Stimulated activated CD4-positive, alpha-beta T cell treated with anti-CD3 and anti-CD28 coated beads, Interleukin-4, amount 100 ng/mL, for 1 hour (primary cell): ENCODE measurements at regions not wholly inside any gene's neighbourhood (a gene's known extent, or its start where the extent isn't known, plus 50 kb on each side); places are given as distances from the start of the nearest gene placed in this dataset.

ENCODE experiments used
- DNase-seq: peaks from one replicate; pipeline ENCODE4 v3.0.0-alpha.2; 2020

- no peak for DNase-seq
Measured at GRCh38 chr2:234834228-234834923, 117.4 kb upstream of the SH3BP4 start.

- no peak for DNase-seq
Measured at GRCh38 chr2:234830853-234831252, 121.0 kb upstream of the SH3BP4 start.

GRCh38 chr2:234829074-234829455 lies 122.8 kb upstream of the SH3BP4 start:
- DNase-seq, result no peak

GRCh38 chr2:234828382-234829073 lies 123.3 kb upstream of the SH3BP4 start:
- DNase-seq, result no peak

GRCh38 chr2:234827096-234827860 lies 124.5 kb upstream of the SH3BP4 start:
- no peak for DNase-seq

GRCh38 chr2:234826681-234827080 lies 125.1 kb upstream of the SH3BP4 start:
- DNase-seq, result no peak

DNA sequence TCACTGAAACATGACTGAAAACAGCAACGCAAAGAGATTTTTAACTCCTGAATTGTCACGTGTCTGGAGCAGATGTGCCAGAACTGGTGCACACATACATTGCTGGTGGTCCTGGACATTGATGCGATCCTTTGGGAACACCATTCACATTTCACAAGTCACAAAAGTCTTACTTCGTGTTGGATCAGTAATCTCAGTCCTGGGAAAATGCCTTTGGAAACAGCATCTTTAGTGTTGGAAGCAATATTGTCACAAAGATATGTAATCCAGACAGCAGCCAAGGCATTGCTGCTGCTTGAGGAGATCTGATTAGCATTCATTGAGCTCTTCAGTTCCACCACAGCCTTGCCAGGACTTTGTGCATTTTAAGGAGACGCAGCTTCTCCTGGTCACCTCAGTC lies 126.2 kb upstream of the SH3BP4 start:
- no peak for DNase-seq

DNA sequence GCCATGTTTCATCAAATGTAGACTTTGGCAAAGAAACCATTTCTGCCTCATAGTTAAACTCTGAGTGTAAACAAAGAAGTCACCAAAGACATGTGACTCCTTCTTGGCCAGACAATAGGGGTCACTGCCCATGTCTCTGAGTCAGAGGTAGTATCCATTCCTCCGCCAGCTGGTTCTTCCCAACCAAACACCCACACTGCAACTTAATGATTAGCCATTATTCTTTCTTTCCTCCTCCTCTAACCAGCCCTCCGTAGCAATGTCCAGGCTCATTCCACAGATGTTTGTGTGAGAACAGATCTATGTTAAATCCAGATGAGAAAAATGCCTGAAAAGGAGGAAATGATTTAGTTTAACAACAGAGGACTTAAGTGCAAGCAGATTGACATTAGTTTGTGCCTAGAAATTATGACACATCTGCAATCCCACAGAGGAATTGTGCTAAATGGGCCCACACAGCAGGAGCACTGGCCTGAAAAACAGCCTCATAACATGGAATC lies 127.9 kb upstream of the SH3BP4 start:
- DNase-seq, result no peak

DNA sequence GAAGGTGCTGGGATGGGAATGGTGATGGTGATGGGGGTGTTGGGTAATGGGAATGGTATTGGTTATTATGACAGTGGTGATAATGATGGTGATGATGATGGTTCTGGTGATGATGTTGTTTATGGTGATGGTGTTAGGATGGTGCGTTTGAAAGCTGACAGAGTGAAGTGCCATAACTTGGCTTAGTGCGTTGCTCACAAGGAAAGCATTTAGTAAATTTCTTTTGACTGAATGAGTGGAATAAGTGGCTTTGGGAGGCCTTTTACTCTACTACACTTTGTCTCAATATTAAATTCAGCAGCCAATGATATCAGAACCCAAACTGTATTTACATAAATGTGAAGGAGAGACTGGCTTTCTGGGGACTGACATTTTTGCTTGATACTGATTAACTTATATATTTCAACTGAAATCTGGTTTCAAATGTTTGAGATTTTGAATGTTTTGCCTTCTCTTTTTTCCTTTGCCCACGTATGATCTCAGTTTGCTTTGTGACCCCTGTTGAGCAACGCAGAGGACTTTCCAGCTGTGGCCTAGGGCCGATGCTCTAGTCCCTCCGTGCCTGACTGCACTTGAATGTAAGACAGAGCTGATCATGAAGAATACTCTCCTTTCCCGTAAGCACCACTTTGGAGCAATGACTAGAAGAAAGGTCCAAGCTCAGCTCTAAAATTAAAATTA lies 128.5 kb upstream of the SH3BP4 start:
- DNase-seq, result no peak

DNA sequence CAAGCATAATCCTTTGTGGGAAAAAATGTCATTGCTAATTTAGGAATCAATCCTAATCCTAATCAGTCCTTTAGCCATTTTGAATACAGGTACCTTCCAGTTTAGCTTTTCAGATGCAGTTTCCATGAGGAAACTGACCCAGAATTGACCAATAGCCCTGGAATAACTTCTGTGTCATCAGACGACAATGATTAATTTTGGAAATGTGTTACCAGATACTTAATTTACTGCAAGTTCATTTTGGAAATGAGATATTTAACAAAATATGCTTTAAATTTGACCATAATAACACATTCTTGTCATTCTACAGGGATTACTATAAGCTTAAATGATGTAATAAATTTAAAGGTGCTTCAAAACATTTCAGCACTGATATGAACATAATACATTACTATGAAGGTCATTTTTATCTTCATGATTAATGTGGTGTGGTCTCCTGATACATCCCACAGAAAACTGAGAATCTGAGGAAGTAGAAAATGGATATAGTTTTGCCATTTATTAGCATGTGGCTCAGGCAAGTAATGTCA lies 129.8 kb upstream of the SH3BP4 start:
- no peak for DNase-seq

DNA sequence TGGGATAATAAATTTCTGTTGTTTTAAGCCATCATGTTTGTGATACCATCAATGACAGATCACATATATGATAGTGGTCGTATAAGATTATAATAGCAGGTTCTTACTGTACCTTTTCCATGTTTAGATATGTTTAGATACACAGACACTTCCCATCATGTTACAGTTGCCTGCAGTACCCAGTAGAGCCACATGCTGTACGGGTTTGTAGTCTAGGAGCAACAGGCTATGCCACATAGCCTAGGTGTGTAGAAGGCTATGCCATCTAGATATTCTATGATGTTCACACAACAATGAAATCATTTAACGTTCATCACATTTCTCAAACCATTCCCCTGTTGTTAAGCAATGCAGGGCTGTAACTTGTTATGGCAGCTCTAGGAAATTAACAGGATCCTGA lies 132.9 kb upstream of the SH3BP4 start:
- DNase-seq, result no peak

GRCh38 chr2:234816491-234816890 lies 135.3 kb upstream of the SH3BP4 start:
- DNase-seq, result no peak

- no peak for DNase-seq
Measured at GRCh38 chr2:234816056-234816455, 135.8 kb upstream of the SH3BP4 start.

GRCh38 chr2:234814374-234814773 lies 137.4 kb upstream of the SH3BP4 start:
- DNase-seq, result no peak

GRCh38 chr2:234812851-234813250 lies 139.0 kb upstream of the SH3BP4 start:
- DNase-seq, result no peak

- DNase-seq, result no peak
Measured at GRCh38 chr2:234808907-234809306, 142.9 kb upstream of the SH3BP4 start.

DNA sequence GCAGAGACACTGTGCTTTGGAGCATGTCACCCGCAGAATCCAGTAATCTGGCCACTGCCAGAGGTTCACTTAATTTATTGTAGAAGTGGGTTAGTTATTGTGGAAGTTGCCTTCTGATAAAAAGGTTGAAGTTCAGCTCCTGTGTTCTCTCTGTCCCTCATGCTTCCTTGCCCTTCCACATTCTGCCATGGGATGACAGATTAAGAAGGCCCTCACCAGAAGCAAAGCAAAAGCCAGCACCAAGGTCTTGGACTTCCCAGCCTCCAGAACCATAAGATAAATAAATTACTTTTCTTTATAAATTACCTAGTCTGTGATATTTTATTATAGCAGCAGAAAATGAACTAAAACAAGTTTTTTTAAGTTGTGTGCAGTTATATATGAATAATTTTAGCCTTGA lies 145.0 kb upstream of the SH3BP4 start:
- DNase-seq, result no peak

DNA sequence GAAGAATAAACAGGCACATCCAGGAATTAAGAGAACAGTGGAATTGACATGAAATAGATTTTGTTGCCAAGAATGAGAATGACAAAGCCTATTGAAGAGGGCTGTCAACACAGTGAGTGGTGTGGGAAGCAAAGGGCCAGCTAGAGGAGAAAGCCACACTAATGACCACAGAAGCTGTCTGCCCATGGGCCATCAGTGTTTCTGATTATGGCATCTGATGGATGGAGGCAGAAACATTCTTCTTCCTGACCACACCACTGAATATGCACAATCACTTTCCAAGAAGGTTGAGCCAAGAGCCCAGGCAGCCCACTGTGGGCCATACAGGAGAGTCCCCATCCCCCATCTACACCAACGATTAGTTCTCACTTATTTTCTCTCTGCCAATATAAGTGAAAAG lies 146.0 kb upstream of the SH3BP4 start:
- no peak for DNase-seq

DNA sequence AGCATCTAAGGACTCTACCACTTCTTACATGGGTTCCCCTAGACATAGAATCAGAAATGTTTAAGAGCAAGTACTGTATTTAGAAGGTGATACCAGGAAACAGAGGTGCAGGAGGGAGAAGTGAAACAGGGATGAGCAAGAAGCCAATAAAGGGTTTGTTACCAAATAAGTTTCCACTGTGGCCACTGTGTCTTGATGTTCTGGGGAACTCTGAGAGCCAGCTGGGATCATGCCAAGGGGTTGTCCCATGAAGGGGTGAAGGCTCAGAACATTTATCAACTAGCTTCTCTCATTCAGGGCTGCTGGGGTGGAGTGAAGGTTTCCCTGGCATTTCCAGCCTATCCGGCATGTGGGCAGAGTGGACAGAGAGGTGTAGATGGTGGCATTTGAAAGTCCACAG lies 147.1 kb upstream of the SH3BP4 start:
- no peak for DNase-seq

- DNase-seq, result no peak
Measured at GRCh38 chr2:234802845-234803171, 149.0 kb upstream of the SH3BP4 start.

GRCh38 chr2:234802071-234802844 lies 149.6 kb upstream of the SH3BP4 start:
- no peak for DNase-seq

- no peak for DNase-seq
Measured at GRCh38 chr2:234797566-234798250, 154.1 kb upstream of the SH3BP4 start.
